ENCODE measurements at regions not wholly inside any gene's neighbourhood (a gene's known extent, or its start where the extent isn't known, plus 50 kb on each side); places are given as distances from the start of the nearest gene placed in this dataset.

- Mint-ChIP-seq H3K27me3 (ENCODE audit: low read depth) (no peaks in the 10 kb centered on the region; the same call in 1 of the 2 replicates), H3K4me1 (peaks cover 19% of the 10 kb centered on the region), H3K36me3 (peaks cover 5% of the 10 kb centered on the region), H3K4me3 (no peak overlapping the region), H3K27ac (no peak overlapping the region), H3K9me3 (peaks cover 11% of the 10 kb centered on the region)
- ATAC-seq (no peak), DNase-seq (ENCODE audit: low spot score) (no peak)
- ChIA-PET POLR2A (no interaction called here), CTCF (no interaction called here)
- no peak for TF ChIP-seq MAX (CRISPR knock-in tag; IDR thresholded peaks at IDR 0.05)
- no peak for TF ChIP-seq TP53 (CRISPR knock-in tag; IDR thresholded peaks at IDR 0.05)
- no peak for TF ChIP-seq NFYB (CRISPR knock-in tag; conservative IDR thresholded peaks at IDR 0.05; ENCODE audit: low read depth)
- TF ChIP-seq, protein P1, sequence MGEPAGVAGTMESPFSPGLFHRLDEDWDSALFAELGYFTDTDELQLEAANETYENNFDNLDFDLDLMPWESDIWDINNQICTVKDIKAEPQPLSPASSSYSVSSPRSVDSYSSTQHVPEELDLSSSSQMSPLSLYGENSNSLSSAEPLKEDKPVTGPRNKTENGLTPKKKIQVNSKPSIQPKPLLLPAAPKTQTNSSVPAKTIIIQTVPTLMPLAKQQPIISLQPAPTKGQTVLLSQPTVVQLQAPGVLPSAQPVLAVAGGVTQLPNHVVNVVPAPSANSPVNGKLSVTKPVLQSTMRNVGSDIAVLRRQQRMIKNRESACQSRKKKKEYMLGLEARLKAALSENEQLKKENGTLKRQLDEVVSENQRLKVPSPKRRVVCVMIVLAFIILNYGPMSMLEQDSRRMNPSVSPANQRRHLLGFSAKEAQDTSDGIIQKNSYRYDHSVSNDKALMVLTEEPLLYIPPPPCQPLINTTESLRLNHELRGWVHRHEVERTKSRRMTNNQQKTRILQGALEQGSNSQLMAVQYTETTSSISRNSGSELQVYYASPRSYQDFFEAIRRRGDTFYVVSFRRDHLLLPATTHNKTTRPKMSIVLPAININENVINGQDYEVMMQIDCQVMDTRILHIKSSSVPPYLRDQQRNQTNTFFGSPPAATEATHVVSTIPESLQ (CRISPR knock-in tag; IDR thresholded peaks at IDR 0.05), result no peak
- no peak for TF ChIP-seq PRRX2 (CRISPR knock-in tag; IDR thresholded peaks at IDR 0.05)
- no peak for TF ChIP-seq GTF2I (CRISPR knock-in tag; conservative IDR thresholded peaks at IDR 0.05)
- TF ChIP-seq ZNF532 (CRISPR knock-in tag; IDR thresholded peaks at IDR 0.05; ENCODE audit: borderline replicate concordance), result no peak
- no peak for TF ChIP-seq TEAD4 (CRISPR knock-in tag; IDR thresholded peaks at IDR 0.05)
- TF ChIP-seq ZNF512 (CRISPR knock-in tag; IDR thresholded peaks at IDR 0.05; ENCODE audit: borderline replicate concordance), result no peak
- TF ChIP-seq, protein P2, sequence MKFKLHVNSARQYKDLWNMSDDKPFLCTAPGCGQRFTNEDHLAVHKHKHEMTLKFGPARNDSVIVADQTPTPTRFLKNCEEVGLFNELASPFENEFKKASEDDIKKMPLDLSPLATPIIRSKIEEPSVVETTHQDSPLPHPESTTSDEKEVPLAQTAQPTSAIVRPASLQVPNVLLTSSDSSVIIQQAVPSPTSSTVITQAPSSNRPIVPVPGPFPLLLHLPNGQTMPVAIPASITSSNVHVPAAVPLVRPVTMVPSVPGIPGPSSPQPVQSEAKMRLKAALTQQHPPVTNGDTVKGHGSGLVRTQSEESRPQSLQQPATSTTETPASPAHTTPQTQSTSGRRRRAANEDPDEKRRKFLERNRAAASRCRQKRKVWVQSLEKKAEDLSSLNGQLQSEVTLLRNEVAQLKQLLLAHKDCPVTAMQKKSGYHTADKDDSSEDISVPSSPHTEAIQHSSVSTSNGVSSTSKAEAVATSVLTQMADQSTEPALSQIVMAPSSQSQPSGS (CRISPR knock-in tag; IDR thresholded peaks at IDR 0.05; ENCODE audit: borderline replicate concordance, low read depth), result no peak
- no peak for TF ChIP-seq JUN (CRISPR knock-in tag; IDR thresholded peaks at IDR 0.05)
- no peak for TF ChIP-seq EMX1 (CRISPR knock-in tag; IDR thresholded peaks at IDR 0.05)
These were observed 427.2 kb downstream of the COG6 start for GRCh38 chr13:40082639-40083038.

GRCh38 chr13:40083841-40084240 is 428.4 kb downstream of the COG6 start:
- peaks cover 11% of the 10 kb centered on the region for H3K9me3 Mint-ChIP-seq
- DNase-seq (ENCODE audit: low spot score) (no peak), ATAC-seq (no peak)
- peaks cover 24% of the 10 kb centered on the region for H3K4me1 Mint-ChIP-seq
- H3K27ac Mint-ChIP-seq, result no peak overlapping the region
- ChIA-PET CTCF (interaction anchor here (1.5 kb wide), 1 partner anchor 12 kb away, joined by 3 read pairs; no protein-coding TSS in a partner anchor), POLR2A (no interaction called here)
- no peak overlapping the region for H3K4me3 Mint-ChIP-seq
- H3K36me3 Mint-ChIP-seq, result peaks cover 5% of the 10 kb centered on the region
- H3K27me3 Mint-ChIP-seq (ENCODE audit: low read depth), result no peaks in the 10 kb centered on the region; the same call in 1 of the 2 replicates
- TF ChIP-seq PRRX2 (CRISPR knock-in tag; IDR thresholded peaks at IDR 0.05) (no peak), ZNF532 (CRISPR knock-in tag; IDR thresholded peaks at IDR 0.05; ENCODE audit: borderline replicate concordance) (no peak), NFYB (CRISPR knock-in tag; conservative IDR thresholded peaks at IDR 0.05; ENCODE audit: low read depth) (no peak), SP1 (CRISPR knock-in tag; conservative IDR thresholded peaks at IDR 0.05) (no peak), GABPB1 (CRISPR knock-in tag; IDR thresholded peaks at IDR 0.05) (no peak), NFE2L1 (CRISPR knock-in tag; IDR thresholded peaks at IDR 0.05) (no peak), FOXP4 (CRISPR knock-in tag; IDR thresholded peaks at IDR 0.05) (no peak), ZNF671 (CRISPR knock-in tag; IDR thresholded peaks at IDR 0.05) (no peak)
- TF ChIP-seq, protein P3, sequence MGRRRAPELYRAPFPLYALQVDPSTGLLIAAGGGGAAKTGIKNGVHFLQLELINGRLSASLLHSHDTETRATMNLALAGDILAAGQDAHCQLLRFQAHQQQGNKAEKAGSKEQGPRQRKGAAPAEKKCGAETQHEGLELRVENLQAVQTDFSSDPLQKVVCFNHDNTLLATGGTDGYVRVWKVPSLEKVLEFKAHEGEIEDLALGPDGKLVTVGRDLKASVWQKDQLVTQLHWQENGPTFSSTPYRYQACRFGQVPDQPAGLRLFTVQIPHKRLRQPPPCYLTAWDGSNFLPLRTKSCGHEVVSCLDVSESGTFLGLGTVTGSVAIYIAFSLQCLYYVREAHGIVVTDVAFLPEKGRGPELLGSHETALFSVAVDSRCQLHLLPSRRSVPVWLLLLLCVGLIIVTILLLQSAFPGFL (CRISPR knock-in tag; IDR thresholded peaks at IDR 0.05; ENCODE audit: borderline replicate concordance), result no peak
